ENCODE measurements at regions not wholly inside any gene's neighbourhood (a gene's known extent, or its start where the extent isn't known, plus 50 kb on each side); places are given as distances from the start of the nearest gene placed in this dataset.

DNA sequence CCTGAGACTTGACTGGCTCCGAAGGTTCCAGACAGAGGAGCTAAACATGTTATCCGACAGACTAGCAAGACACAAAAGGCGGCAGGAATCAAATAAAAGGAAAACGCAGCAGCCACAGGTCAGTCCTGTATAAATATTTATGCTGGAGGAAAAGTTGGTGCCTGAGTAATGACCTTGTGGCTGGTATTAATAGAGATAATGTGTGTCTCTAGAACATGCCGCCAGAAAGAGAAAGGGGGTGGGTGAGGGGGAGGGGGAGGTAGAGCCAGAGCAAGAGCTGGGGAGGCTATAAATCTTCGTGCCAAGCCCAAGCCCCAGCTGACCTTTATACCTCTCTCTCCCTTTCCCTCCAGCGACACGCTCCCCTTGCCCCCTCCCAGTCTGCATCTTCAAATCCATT lies 590.4 kb downstream of the MED13L start:
- Mint-ChIP-seq H3K36me3 (ENCODE audit: unreplicated experiment) (no peaks in the 10 kb centered on the region), H3K4me3 (ENCODE audit: unreplicated experiment) (no peak overlapping the region), H3K4me1 (ENCODE audit: unreplicated experiment) (no peaks in the 10 kb centered on the region), H3K27me3 (ENCODE audit: unreplicated experiment) (no peaks in the 10 kb centered on the region), H3K27ac (ENCODE audit: unreplicated experiment) (no peak overlapping the region), H3K9me3 (ENCODE audit: unreplicated experiment) (peaks cover 3% of the 10 kb centered on the region)
- TF ChIP-seq, protein P1, sequence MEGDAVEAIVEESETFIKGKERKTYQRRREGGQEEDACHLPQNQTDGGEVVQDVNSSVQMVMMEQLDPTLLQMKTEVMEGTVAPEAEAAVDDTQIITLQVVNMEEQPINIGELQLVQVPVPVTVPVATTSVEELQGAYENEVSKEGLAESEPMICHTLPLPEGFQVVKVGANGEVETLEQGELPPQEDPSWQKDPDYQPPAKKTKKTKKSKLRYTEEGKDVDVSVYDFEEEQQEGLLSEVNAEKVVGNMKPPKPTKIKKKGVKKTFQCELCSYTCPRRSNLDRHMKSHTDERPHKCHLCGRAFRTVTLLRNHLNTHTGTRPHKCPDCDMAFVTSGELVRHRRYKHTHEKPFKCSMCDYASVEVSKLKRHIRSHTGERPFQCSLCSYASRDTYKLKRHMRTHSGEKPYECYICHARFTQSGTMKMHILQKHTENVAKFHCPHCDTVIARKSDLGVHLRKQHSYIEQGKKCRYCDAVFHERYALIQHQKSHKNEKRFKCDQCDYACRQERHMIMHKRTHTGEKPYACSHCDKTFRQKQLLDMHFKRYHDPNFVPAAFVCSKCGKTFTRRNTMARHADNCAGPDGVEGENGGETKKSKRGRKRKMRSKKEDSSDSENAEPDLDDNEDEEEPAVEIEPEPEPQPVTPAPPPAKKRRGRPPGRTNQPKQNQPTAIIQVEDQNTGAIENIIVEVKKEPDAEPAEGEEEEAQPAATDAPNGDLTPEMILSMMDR (IDR thresholded peaks at IDR 0.05) = no peak
- no peak for DNase-seq (ENCODE audit: extremely low spot score, unreplicated experiment)

DNA sequence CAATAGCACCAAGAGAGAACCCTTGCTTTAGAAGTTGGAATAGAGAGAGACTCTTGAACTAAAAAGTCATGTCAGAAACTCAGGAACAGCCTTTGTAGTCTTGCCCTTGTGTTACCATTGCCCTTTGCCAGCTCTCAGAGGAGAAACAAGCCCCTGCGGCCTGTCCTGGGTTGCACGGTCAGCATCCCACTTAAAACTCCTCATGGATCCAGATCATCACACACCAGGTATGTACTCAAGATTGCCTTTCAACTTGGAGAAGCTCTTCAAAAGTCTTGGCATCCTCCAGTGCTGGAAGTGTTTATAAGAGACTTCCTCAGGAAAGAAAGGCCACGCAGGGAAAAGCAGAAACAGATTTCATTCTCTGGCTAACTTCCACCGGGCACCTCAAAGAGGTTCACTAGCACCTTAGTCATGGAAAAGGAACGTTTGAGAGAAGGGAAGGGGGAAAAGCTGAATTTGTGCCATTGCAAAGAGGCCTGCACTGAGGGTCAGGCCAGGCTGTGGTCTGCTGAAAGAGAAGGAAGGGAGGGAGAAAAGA lies 594.2 kb downstream of the MED13L start:
- no peak overlapping the region for H3K4me3 Mint-ChIP-seq (ENCODE audit: unreplicated experiment)
- DNase-seq (ENCODE audit: extremely low spot score, unreplicated experiment) = no peak
- H3K27ac Mint-ChIP-seq (ENCODE audit: unreplicated experiment) = no peak overlapping the region
- TF ChIP-seq, protein P1 (IDR thresholded peaks at IDR 0.05) = no peak
- H3K9me3 Mint-ChIP-seq (ENCODE audit: unreplicated experiment) = no peaks in the 10 kb centered on the region
- H3K27me3 Mint-ChIP-seq (ENCODE audit: unreplicated experiment) = no peaks in the 10 kb centered on the region
- H3K4me1 Mint-ChIP-seq (ENCODE audit: unreplicated experiment) = no peaks in the 10 kb centered on the region
- no peaks in the 10 kb centered on the region for H3K36me3 Mint-ChIP-seq (ENCODE audit: unreplicated experiment)

DNA sequence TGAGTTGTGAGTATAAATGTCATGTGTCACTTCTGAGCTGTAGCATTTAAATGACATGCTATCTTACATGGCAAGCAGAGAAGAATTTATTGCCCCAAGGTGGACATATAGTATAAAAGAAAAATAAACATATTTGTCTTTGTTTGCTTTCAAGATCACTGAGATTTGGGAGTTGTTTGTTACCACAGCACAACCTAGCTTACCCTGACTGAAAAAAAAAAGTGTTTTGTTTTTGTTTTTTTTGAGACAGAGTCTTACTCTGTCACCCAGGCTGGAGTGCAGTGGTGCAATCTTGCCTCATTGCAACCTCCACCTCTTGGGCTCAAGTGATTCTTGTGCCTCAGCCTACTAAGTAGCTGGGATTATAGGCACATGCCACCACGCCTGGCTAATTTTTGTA lies 596.5 kb downstream of the MED13L start:
- Mint-ChIP-seq H3K4me3 (ENCODE audit: unreplicated experiment) (no peak overlapping the region), H3K36me3 (ENCODE audit: unreplicated experiment) (no peaks in the 10 kb centered on the region), H3K27ac (ENCODE audit: unreplicated experiment) (no peak overlapping the region), H3K27me3 (ENCODE audit: unreplicated experiment) (no peaks in the 10 kb centered on the region), H3K9me3 (ENCODE audit: unreplicated experiment) (no peaks in the 10 kb centered on the region), H3K4me1 (ENCODE audit: unreplicated experiment) (no peaks in the 10 kb centered on the region)
- TF ChIP-seq, protein P1 (IDR thresholded peaks at IDR 0.05) = no peak
- DNase-seq (ENCODE audit: extremely low spot score, unreplicated experiment) = no peak

DNA sequence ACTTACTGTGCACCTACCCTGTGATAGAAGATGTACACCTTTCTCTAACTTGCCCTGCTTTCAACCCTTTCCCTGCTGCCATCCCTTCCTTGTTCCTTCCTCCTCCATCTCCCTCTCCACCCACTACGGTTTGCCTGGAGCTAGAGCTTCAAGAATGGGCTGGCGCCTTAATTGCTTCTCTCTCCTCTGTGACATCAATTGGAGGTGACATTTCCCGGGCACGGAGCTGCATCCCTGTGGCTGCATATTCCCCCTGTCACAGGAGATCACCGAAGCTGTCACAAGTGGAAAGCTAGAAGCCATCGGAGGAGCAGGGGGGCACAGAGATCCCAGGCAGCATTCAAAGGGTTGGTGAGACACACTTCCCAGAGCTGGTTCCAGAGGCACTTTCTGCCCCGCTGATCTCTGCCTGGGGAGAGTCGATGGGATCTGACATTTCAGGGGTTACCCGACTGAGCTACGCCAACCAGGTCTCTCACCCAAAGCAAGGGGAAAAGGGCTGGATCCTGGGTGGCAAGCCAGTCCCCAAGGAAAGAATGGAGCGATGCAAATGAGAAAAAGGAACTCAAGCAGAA lies 604.9 kb downstream of the MED13L start:
- no peak for DNase-seq (ENCODE audit: extremely low spot score, unreplicated experiment)
- no peaks in the 10 kb centered on the region for H3K36me3 Mint-ChIP-seq (ENCODE audit: unreplicated experiment)
- H3K4me3 Mint-ChIP-seq (ENCODE audit: unreplicated experiment) = no peak overlapping the region
- H3K27ac Mint-ChIP-seq (ENCODE audit: unreplicated experiment) = no peak overlapping the region
- peaks cover 15% of the 10 kb centered on the region for H3K9me3 Mint-ChIP-seq (ENCODE audit: unreplicated experiment)
- TF ChIP-seq, protein P1 (IDR thresholded peaks at IDR 0.05) = no peak
- no peaks in the 10 kb centered on the region for H3K4me1 Mint-ChIP-seq (ENCODE audit: unreplicated experiment)
- H3K27me3 Mint-ChIP-seq (ENCODE audit: unreplicated experiment) = no peaks in the 10 kb centered on the region

DNA sequence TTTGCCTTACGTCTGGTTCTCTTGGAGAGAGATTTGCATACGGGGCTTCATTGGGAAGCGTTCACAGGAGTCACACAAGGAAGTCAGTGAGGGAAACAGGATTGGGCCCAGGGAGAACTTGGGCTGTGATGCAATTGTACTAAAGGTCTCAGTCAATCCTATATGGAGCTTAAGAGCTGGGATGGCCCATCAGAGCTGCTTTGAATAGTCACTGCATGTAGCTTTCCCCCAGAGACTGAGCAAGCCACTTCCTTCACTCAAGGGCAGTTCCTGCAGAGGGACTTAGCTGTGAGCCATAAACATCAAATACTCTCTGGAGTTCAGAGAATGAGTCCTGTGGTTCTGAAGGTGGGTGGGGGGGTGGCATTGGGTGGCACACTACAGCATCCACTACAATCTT lies 605.4 kb downstream of the MED13L start:
- H3K4me3 Mint-ChIP-seq (ENCODE audit: unreplicated experiment) = no peak overlapping the region

More for the DNA sequence above, 605.4 kb downstream of the MED13L start:
- no peak for DNase-seq (ENCODE audit: extremely low spot score, unreplicated experiment)
- Mint-ChIP-seq H3K27ac (ENCODE audit: unreplicated experiment) (no peak overlapping the region), H3K27me3 (ENCODE audit: unreplicated experiment) (no peaks in the 10 kb centered on the region), H3K36me3 (ENCODE audit: unreplicated experiment) (no peaks in the 10 kb centered on the region), H3K4me1 (ENCODE audit: unreplicated experiment) (no peaks in the 10 kb centered on the region), H3K9me3 (ENCODE audit: unreplicated experiment) (peaks cover 15% of the 10 kb centered on the region)
- TF ChIP-seq, protein P1 (IDR thresholded peaks at IDR 0.05) = no peak
